GM12878 (cell line): ENCODE measurements at regions not wholly inside any gene's neighbourhood (a gene's known extent, or its start where the extent isn't known, plus 50 kb on each side); places are given as distances from the start of the nearest gene placed in this dataset.

Source experiments
- ATF2 ChIP-seq: IDR thresholded peaks from 2 replicates; pipeline ENCODE4 v1.6.1; 2012; ENCODE audit warnings: low read length, inconsistent platforms
- BCLAF1 ChIP-seq: fragments of 450-650 bp; IDR thresholded peaks from 2 replicates; pipeline ENCODE4 v1.6.1; 2017; ENCODE audit warnings: antibody characterized with exemption, mild to moderate bottlenecking, moderate library complexity
- HSF1 ChIP-seq: fragments of 150-350 bp; IDR thresholded peaks from 2 replicates; pipeline ENCODE4 v1.6.1; 2014; ENCODE audit warnings: mild to moderate bottlenecking, low read depth, low read length
- MEF2B ChIP-seq: fragments of 450-650 bp; IDR thresholded peaks from 2 replicates; pipeline ENCODE4 v1.6.1; 2018; ENCODE audit warnings: mild to moderate bottlenecking, moderate library complexity; ENCODE audit not compliant: partially characterized antibody, poor library complexity, severe bottlenecking
- PKNOX1 ChIP-seq: fragments of 450-650 bp; IDR thresholded peaks from 2 replicates; pipeline ENCODE4 v1.6.1; 2016; ENCODE audit warnings: mild to moderate bottlenecking
- SKIL ChIP-seq: fragments of 450-650 bp; IDR thresholded peaks from 2 replicates; pipeline ENCODE4 v1.6.1; 2017; ENCODE audit warnings: mild to moderate bottlenecking, low read depth, inconsistent platforms; ENCODE audit not compliant: poor library complexity, severe bottlenecking
- SPI1 ChIP-seq: IDR thresholded peaks from 2 replicates; pipeline ENCODE4 v1.6.1; 2011; ENCODE audit warnings: low read depth, mild to moderate bottlenecking, low read length, moderate library complexity, borderline replicate concordance; ENCODE audit not compliant: insufficient read depth

- TF ChIP-seq BCLAF1 (no peak), PKNOX1 (no peak), SKIL (no peak), SPI1 (no peak), MEF2B (no peak), HSF1 (no peak), ATF2 (no peak)
- TF ChIP-seq, all 136 proteins: peak for 0
These were observed 914.9 kb upstream of the PCDH7 start (continued) for GRCh38 chr4:29805245-29805644.
